Endothelial cell of umbilical vein (primary cell): ENCODE measurements at regions not wholly inside any gene's neighbourhood (a gene's known extent, or its start where the extent isn't known, plus 50 kb on each side); places are given as distances from the start of the nearest gene placed in this dataset.

Experiments
- EZH2 ChIP-seq: IDR thresholded peaks from 2 replicates; pipeline ENCODE4 v1.6.1; 2012; ENCODE audit warnings: borderline replicate concordance, low read depth, mild to moderate bottlenecking, moderate library complexity, low read length, inconsistent platforms; ENCODE audit not compliant: severe bottlenecking
- POLR2AphosphoS5 ChIP-seq: IDR thresholded peaks from 2 replicates; pipeline ENCODE4 v1.6.1; 2012; ENCODE audit warnings: low read depth, mild to moderate bottlenecking, control low read depth, low read length, moderate library complexity; ENCODE audit not compliant: insufficient read depth

GRCh38 chr11:38011496-38011895 lies 1413.5 kb upstream of the RAG2 start:
- TF ChIP-seq EZH2, result no peak
- TF ChIP-seq POLR2AphosphoS5, result no peak
